ENCODE measurements at regions not wholly inside any gene's neighbourhood (a gene's known extent, or its start where the extent isn't known, plus 50 kb on each side); places are given as distances from the start of the nearest gene placed in this dataset.

GRCh38 chr21:41689289-41689583 is 77.6 kb downstream of the RIPK4 start:
- DNase-seq = no peak

DNA sequence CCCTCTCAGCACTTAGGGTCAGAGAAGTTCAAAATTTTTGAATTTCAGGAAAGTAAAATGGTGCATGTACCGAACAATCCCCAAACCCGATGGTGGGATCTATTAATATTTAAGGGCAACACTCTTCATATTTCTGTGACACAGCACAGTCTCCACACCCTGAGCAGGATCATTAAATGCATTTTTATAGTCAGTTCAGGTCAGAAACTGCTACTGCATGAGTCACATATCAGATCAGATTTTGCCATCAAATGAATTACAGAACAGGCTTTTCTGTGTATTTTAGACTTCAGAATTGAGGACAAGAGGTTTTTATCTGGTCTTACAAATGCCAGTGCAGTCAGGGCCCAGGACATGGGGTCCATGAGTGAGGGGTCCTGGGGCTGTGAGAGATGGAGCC is 79.2 kb downstream of the RIPK4 start:
- DNase-seq = no peak

DNA sequence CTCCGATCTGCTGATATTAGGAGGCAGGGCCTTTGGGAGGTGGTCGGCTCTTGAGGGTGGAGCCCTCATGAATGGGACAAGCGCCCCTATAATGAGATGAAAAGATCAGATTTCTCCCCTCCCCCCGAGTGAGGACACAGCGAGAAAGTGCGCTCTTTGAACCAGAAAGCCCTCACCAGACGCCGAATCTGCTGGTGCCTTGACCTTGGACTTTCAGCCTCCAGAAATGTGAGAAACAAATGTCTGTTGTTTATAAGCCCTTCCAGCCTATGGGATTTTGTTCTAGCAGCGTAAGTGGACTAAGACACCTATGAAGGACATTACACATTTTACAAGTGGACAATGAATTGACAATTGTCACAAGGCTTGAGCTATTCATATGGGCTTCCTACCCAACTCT is 80.2 kb downstream of the RIPK4 start:
- no peak for DNase-seq

DNA sequence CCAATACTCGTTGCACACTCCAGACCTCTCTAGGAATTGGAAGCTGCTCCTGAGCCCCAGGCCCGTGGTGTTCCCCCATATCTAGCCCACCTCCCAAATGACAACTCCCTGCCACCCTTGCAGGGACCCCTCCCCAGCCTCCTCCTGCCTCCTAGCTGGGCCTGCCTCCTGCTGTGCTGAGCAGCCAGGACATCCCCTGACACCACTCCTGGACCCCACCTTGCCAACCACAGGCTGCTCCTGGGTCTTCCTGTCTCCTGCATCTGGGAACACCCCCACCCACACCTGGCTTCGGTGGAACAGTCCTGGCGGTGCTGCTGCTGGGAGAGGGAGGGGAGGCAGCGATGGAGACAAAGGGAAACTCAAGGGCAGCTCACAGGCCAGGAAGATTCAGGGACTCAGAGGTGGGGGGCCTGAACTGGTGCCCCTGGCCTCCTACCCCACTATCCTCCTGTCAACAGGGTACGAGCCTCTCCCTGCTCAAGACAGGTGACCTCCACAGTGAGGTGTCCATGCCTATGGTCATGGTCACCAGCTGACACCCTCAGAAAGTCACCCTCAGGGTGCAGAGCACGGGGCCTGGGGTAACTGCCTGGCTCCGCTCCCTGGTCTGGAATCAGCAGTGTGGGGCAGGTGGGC is 81.2 kb downstream of the RIPK4 start:
- no peak for DNase-seq

GRCh38 chr21:41684381-41685245 is 82.2 kb downstream of the RIPK4 start:
- no peak for DNase-seq

DNA sequence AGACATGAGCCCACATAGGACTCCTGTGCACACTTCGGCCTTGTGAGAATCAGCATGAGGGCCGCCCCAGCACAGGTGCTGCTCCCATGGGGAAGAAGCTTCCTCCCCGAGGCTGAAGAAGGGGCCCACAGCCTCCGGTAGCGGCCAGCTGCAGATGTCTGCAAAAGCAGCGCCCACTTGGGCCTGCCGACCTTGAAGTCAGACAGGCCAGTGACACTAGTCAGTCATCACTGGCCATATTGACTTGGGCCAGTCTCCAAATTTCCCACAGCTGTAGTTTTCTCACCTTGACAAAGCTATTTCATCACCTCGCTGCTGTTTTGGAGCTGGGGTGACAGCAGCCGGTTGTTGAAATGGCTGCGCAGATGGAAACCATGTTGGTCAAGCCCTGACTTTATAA is 83.0 kb downstream of the RIPK4 start:
- DNase-seq = no peak

DNA sequence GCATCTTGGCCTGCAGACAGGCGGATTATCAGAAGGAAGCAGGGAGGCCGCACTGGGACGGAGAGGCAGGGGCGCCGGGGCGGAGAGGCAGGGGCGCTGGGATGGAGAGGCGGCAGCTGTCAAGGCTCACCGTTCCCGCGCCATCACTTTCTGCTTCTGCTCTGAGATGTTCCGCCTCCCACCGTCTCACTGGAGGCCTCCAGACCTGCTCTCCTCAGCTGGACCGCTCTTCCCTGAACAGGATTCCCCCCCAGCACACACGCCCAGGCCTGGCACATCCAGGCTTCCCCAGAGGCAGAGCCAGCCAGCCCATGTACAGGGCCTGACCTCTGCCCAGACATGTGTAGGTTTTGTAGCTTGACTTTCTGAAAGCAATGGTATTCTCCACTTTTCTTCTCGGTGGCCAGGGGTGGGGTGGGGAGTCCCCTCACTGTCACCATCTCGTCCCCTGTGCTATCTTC is 84.1 kb downstream of the RIPK4 start:
- DNase-seq = no peak

- no peak for DNase-seq
These were observed 84.7 kb downstream of the RIPK4 start for GRCh38 chr21:41681939-41682718.

DNA sequence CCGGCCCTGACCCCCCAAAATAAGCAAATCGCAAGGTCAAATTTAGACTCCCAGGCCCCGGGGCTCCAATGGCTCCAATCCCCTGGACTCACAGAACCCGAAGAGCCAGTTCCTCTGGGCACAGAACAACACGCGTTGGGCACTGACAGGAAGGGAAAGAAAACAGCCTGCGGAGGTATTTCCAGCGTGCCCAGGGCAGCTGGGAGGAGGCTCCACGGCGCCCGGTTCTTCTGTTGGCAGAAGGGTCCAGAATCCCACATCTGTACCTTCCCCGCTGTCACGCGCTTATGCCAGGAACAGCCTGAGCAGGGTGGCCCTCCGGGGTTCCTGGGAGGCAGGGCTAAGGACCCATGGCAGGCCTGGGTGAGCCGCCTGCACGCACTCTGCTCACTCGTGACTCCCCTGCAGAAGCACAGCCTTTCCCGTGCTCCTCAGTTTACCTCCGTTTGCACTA is 85.5 kb downstream of the RIPK4 start:
- no peak for DNase-seq

DNA sequence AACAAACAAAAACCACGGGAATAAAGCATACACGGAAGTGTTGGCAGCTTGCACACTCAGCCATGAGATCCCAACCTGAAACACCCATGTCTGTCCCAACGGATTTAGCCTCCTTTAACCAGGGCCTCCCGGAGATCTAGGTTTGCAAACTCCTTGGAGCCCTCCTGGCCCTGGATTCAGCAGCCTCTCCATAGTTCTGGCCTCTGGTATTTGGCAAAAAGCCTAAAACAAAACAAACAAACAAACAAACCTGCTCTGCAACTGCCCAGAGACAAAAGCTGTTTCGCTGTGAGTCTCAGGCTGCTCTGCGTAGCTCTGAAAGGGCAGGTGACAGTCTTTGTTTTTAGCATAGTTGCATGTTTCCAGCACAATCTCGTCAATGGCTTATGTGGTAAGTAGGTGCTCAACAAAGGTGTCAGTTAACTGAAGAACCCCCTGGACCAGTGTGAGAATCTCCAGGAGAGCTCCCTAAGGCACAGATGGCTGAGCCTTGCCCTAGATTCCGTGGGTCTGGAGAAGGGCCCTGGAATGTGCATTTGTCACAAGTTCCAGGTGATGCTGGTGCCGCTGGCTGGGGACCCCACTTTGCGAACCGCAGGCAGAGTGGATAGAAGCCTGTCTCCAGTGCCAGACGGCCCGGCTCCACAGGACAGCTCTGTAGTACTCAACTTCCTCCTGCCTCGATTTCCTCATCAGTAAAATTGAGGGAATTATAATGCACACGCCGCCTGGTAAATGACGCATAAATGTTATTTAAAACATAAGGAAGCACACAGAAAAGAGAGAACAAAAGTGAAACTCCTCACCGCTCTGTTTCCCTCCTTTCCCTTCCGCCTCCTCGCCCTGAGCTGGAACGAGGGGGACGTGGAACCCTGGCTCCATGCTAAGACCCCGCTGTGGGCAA is 86.2 kb downstream of the RIPK4 start:
- no peak for DNase-seq

DNA sequence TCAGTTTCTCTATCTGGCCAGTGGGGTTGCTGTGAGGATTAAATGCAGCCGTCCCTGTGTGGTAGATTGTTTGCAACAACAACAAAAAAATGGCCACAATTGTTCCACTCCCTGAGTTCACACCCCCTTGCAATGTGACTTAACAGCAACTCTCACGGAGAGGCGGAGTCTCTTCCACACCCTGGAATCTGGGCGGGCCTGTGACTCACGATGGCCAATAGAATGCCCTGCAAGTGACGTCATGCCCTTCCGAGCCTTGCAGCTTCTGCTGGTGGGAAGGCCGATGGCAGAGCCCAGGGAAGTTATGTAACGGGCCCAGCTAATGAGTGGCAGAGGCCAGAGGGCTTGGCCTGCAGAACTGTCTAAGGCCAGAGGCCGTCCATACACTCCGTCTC is 87.9 kb downstream of the RIPK4 start:
- DNase-seq = peak in 1 of 2 experiments; percentile 2

DNA sequence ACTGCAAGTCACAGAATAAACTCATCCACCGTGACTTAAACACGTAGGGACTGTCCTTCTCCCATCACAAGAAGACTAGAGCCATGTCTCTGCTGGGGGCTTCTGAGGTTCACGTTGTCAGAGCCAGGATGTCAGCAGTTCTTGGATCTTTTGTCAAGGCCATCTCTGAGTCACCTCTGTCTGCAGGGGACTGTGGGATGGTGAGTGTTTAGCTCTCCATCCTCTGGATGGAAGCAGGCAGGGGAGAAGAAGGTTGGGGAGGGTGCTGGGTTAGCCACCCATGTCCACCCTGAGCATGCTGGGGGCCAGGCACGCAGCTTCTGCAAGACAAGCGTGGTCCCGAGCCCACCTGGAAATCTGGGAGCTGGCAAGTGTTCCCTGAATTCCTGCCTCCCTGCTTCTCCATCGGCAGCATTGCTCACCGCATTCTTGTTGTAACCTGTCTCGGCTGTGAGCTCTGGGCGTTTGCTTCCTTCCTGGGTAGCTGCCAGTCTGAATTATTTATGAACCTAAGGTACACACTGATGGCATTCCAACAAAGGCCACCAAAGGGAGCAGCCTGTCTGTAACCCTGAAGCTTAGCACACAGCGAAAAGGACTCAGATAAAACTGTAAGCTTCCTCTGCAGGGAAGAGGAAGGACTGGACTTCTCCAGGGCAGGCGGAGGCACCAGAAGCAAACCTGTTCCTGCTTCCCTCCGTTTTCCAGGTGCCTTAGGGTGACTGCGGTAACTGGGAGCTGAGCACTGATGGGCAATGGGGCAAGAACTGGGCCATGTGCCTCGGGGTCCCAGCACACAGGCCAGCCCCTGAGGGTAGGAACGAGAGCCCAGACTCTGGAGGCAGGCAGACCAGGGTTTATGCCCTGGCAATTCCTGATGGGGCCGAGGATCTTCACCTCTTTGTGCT is 88.6 kb downstream of the RIPK4 start:
- DNase-seq = peak in 1 of 2 experiments; percentile 1

DNA sequence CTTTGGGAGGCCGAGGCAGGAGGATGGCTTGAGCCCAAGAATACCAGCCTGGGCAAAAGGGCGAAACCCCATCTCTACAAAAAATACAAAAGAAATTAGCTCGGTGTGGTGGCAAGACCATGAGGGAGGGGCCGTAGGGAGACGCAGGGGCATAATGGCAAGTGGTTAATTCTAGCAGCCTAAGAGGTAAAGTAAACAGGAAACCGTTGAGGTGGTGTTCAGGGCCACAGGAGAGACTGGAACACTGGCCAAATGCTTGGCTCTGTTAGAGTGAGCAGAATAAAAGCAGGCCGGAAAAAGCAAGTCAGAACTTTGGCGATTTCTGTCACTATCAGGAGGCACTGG is 89.2 kb downstream of the RIPK4 start:
- DNase-seq = no peak

DNA sequence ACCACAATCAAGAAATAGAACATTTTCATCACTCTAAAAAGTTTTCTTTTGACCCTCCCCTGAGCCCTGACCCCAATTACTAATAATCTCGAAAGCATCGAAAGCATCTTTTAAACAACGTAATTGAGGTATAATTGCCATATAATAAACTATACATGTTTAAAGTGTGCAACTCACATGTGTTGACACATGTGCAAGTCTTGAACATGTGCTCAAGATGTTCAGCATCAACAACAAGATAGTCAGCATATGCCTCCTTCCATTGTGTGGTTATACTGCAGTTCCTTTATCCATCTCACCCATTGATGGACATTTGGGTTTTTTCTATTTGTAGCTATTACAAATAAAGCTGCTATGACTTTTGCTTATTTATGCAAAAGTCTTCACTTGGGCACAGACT is 90.7 kb downstream of the RIPK4 start:
- no peak for DNase-seq

GRCh38 chr21:41675574-41675973 is 91.3 kb downstream of the RIPK4 start:
- DNase-seq = no peak

DNA sequence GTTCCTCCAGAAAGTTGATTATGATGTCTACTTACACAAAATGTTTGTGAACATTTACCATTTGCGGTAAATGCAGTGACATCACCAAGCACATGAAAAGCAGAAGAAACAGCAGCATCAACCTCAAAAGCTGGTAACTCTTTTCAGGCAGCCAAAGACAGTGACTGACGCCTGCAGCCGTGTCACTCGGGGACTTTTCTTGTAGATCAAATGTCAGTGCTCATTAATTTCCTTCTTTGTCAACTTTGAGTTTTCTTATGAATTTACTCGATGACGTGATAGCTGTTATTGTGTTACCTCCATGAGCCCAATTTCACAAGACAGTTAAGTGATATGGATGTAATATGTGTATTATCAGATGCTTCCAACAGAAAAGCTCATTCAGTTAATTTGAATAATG is 92.5 kb downstream of the RIPK4 start:
- no peak for DNase-seq

GRCh38 chr21:41673596-41674335 is 93.1 kb downstream of the RIPK4 start:
- no peak for DNase-seq

GRCh38 chr21:41673071-41673470 is 93.8 kb downstream of the RIPK4 start:
- DNase-seq = no peak

DNA sequence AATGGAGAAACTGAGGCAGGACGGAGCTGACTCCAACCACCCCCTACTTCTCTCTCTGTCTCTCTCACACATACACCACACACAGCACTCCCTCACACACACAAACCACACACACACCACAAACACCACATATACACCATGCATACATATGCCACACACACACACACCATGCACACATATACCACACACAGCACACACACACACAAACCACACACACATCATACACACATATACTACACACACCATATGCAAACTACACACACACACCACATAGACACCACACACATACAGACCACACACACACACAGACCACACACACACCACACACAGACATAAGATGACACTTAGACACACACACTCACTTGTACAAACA is 94.3 kb downstream of the RIPK4 start:
- no peak for DNase-seq

GRCh38 chr21:41671859-41672542 is 94.9 kb downstream of the RIPK4 start:
- DNase-seq = no peak

Measured in NCI-H1930 (cell line).